Esophagus muscularis mucosa (tissue), 3 donors: ENCODE measurements at regions not wholly inside any gene's neighbourhood (a gene's known extent, or its start where the extent isn't known, plus 50 kb on each side); places are given as distances from the start of the nearest gene placed in this dataset.

ENCODE experiments used
- CTCF ChIP-seq, 3 experiments: fragments of 200-600 bp in 2 of 3; fragments of 450-650 bp in 1 of 3; sonication (generic) in 2 of 3; IDR thresholded peaks; one replicate each; pipeline ENCODE4 v1.5.1; 2017 to 2019; ENCODE audit warnings: antibody characterized with exemption in 3 of 3, mild to moderate bottlenecking in 2 of 3, moderate library complexity in 1 of 3
- POLR2A ChIP-seq: fragments of 450-650 bp; IDR thresholded peaks from one replicate; pipeline ENCODE4 v1.6.1; 2017; ENCODE audit warnings: antibody characterized with exemption, moderate library complexity, mild to moderate bottlenecking, low read depth
- POLR2AphosphoS5 ChIP-seq, 2 donors: sonication (generic); formaldehyde crosslinking; IDR thresholded peaks; one replicate each; pipeline ENCODE4 v1.6.1; 2017; ENCODE audit warnings: antibody characterized with exemption in 2 of 2

GRCh38 chrX:51192104-51192503 lies 140.5 kb upstream of the NUDT10 start:
- TF ChIP-seq CTCF (IDR thresholded peaks at IDR 0.05), result no peak
- no peak for TF ChIP-seq POLR2A
- no peak for TF ChIP-seq POLR2AphosphoS5 (IDR thresholded peaks at IDR 0.05)
